ENCODE measurements at regions not wholly inside any gene's neighbourhood (a gene's known extent, or its start where the extent isn't known, plus 50 kb on each side); places are given as distances from the start of the nearest gene placed in this dataset.
"Not testable (repeated sequence)": the region's sequence is repeated elsewhere in the genome, so short reads cannot be mapped to it uniquely, and the experiment has no call there.

DNA sequence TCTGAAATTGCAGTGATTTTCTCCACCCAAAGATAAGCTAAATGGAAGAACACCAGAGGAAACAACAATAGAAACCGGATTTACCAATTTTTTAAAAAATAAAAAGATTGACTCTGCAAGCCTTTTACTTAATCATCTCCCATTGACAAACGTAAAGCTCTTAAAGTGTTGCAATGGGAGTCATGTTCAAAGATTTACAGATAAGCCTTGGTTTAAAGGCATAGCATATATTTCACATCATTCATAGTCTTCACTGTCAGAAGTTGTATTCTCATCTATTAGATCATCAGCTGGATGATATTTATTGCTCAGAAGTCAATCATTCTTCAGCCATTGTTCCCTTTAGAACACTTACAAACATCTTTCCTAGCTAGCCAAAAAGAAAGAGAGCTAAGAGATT is 397.6 kb downstream of the GBE1 start:
- DNase-seq: no peak

DNA sequence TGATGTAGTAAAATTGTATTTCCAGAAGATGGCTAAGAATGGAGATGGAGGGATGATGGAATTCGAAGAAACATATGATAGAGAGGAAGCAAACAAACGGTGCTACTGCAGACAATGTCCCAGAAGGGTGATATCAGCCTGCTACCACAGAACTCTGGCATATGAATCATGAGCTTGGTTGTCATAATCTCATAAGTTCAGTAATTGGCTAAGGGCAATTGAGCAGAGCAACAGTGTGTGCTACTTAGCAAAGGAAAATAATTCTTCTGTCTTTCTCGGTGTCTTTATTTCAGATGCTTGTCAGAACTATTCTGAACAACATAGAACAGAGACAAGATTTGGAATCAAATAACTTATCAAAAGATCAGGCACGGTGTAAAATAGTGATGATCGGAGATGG is 407.3 kb downstream of the GBE1 start:
- DNase-seq: no peak

DNA sequence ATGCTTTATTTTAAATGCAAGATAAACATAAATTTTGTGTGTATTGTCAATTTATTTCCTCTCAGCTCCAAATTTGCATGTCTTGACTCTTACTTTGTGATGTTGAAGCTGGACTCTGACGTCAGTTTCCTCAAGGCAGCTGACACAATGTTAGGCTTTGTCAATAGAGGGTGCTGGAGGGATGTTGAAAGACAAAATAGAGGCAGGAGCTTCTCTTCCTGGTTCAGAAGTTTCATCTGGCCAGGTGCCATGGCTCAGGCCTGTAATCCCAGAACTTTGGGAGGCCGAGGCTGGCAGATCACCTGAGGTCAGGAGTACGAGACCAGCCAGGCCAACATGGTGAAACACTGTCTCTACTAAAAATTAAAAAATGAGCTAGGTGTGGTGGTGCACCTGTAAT is 408.6 kb downstream of the GBE1 start:
- DNase-seq: peak; percentile 11

DNA sequence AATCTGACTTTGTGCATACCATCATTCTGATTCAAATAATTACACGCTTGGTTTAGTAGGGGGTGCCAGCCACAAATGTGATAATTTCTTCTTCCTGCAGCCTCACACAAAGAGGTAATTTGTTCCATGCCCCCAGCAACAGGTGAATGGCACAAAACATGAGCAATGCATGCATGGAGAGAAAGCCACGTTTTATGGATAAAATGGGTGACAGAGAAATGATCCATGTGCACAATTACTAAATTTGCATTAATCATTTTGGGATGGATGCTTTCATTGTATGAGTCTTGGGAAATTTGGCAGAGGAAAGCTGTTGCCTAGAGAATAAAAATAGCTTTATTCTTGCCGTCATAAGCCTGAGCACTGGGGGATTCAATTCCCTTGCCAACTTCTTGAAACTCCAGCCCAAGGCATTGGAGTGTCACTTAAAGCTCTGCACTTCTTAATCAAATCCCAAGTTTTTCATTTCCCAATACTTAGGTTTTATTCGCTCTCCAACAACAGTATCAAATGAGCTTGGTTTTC is 411.6 kb downstream of the GBE1 start:
- peak; percentile 51 for DNase-seq

DNA sequence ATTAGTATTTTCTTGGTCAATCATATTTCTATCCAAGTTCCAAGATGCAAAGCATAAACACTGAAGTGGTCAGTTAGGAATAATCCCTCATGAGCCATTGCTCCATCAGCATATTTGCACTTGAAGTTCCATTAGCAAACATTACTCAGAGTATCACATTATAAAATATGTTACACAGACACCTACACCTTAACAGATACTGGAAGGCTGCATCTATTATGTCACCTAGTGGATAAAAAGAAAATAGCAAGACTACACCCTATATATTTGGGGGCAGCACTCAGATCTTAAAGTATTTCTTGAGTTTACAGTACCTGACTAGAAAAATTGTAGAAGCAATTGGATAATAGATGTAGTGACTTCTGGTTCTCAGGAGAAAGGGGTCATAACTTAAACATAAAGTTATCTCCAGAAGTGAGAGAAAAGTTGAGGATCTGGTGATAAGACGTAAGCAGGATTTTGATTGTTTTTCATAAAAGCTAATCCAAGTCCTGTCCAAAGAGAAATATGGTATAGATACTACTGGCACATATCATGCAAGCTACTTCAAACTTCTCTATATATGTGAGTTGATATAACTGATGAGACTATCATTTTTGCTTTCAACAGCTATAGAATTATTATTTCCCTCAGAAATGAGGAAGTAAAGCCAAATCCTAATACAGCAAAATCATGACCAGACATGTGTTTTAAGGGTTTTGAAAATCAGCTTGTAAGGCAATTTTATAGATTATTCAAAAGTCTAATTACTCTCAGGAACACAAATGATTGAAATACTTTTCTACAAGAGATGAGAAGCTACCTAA is 422.2 kb downstream of the GBE1 start:
- no peak for DNase-seq

DNA sequence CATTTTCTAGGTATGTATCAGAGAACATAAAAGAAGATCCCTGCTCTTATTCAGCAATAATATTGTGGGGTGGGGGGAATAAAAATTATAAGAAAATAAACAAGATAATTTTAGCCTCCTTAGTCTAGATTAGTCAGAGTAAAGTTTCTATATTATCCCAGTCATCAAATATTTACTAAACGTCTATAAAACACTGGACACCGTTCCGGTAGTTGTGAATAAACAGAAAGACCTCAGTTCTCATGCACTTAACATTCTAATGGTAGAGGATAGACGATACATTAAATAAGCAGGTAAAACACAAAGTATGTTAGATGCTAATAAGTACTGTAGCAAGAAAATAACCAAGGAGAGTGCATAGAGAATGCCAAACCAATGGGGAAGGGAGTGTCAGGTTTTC is 425.0 kb downstream of the GBE1 start:
- no peak for DNase-seq

DNA sequence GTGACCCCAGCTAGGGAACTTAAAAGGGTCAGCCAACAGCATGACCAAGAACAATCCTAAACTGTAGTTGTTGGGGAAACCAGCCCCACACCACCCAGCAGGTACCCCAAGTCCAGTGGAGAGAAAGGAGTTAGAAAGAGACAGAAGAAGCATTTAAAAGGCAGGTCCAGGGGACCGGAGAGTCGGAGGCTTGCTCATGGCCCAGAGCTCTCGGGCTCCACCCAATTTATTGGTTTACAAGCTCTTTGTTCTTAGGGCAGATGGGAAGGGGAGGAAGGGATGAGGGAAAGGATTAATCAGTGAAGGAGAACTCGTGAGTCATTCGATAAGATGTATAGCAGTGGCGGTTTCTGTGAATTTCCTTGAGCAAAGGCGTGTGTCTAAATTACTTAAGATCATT is 431.6 kb downstream of the GBE1 start:
- DNase-seq: not testable (repeated sequence)

DNA sequence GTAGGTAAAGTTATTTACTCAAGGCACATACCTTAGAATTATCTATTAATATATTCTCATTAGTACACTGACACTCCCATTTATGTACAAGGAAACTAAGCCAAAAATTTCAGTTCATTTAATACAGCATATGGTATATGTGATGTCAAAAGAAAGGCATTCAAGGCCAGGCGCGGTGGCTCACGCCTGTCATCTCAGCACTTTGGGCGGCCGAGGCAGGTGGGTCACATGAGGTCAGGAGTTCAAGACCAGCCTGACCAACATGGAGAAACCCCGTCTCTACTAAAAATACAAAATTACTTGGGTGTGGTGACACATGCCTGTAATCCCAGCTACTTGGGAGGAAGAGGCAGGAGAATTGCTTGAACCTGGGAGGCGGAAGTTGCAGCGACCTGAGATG is 435.2 kb downstream of the GBE1 start:
- no peak for DNase-seq

DNA sequence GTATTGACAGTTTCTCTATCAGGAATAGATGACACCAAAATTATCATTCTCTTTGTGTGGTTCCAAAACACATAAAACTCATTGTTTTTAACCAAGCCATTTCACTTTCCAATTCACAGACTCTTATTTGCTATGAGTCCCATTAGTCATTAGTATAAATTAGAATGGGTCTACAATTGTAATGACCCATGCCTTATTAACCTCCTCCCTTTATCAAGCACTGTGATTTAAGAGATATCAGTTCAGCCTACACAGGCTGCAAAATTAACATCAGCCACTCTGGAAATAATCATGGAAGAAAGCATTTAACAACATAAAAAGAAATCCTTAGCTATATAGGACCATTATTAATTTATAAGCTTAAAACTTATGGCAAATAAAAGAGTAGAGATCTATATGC is 440.6 kb downstream of the GBE1 start:
- no peak for DNase-seq

DNA sequence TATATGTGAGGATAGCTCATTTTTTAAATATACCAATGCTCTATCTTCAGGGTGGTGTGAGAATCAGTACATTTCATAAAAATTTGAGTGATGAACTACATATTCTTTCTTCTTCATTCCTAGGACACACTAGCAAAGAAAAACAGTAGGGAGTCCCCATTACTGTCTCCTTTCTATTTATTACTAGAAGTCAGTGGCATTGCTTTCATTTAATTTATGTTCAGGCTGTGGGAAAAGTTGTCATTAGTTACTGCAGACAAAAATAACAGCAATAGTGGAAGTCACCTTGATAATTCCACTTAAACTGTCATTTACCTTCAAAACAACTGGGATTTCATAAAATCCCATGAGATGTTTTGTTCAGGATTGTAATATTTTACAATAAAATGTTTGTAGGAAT is 446.4 kb downstream of the GBE1 start:
- no peak for DNase-seq

DNA sequence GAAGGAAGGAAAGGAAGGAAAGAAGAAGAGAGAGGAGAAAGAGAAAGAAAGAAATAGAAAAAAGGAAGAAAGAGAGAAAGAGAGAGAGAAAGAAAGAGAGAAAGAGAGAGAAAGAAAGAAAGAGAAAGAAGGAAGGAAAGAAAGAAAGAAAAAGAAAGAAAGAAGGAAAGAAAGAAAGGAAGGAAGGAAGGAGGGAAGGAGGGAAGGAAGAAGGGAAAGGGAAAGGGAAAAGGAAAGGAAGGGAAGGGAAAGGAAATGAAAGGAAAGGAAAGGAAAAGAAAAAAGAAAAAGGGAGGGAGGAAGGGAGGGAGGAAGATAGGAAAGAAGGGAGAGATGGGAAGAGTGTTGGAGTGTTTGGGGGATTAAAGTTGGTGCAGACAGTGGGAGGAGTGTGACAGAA is 450.1 kb downstream of the GBE1 start:
- DNase-seq: no peak

DNA sequence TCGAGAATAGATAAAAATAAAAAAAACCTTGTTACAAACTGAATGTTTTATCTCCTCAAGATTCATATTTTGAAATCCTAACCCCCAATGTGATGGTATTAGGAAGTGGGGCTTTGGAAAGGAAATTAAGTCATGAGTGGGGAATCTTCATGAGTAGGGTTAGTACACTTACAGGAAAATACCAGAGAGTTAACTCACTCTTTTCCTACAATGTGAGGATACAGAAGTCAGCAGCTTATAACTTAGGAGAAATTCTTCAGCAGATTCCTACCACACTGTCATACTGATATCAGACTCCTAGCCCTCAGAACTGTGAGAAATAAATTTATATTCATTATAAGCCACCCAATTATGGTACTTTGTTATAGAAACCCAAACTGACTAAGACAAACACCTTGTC is 453.1 kb downstream of the GBE1 start:
- DNase-seq: no peak

DNA sequence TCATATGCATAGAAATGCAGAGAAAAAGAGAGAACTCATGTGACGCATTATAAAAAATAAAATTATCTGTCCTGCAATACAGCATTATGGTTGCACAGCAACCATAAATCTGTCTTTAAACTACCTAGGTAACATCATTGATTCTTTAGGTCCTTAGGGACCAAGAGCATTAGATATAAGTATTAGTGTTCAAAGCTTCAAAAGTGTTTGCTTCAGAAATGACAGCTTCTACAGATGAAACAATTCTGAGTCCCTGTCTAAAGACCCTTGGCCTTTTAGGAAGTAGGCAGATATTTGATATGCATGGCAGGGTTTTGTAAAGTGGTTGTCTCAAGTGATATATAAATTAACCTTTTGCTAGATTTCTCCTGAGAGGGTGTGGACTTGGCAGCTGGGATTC is 454.2 kb downstream of the GBE1 start:
- no peak for DNase-seq

DNA sequence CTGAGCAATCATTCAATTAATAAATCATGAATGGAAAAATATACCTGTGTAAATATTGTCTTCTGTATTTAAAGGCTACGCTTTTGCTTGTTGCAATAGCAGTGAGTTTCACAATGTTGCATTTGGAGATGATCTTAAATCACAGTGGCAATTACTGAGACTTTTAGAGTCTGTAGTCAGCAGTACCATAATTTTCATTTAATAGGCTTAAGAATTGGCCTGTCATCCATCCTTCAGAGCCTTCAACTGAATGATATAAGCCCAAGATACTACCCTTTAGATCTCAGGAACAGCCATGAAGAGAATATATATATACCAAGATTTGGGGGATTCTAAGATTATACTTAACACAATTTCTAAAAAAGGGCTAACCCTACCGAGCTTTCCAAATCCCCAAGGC is 458.1 kb downstream of the GBE1 start:
- no peak for DNase-seq

DNA sequence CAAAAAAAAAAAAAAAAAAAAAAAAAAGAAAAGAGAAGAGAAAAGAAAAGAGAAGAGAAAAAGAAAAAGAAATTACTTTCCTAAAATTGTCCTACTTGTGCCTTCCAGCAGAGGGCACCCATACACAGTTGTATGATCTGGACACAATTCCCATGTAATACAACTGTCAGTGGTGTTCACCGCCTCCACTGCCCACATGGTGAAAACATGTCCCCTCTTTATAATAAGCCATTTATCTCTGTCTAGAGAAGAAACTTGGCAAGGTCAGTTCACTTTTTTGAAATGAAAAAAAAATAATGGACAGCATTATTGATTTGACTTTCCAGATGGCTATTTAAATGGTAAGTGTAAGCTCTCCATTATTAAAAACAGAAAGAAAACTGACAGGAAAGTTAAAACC is 459.4 kb downstream of the GBE1 start:
- DNase-seq: peak; percentile 55

DNA sequence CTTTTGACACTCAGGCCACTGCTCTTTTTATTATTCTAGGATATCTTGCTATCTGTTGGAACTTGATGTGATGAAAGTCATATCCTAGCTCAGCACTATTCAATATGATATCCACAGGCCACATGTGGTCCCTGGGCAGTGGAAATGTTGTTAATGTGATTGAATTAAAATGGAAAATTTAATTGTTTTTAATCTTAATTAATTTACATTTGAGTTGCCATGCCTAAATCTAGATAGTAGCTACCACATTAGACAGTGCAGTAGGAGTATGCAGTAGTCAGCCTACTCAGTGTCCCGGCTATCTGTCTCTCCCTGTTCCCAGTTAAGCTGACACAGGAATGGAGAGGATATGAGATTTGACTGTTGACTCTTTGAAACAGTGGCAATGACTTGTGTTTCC is 460.2 kb downstream of the GBE1 start:
- DNase-seq: no peak

DNA sequence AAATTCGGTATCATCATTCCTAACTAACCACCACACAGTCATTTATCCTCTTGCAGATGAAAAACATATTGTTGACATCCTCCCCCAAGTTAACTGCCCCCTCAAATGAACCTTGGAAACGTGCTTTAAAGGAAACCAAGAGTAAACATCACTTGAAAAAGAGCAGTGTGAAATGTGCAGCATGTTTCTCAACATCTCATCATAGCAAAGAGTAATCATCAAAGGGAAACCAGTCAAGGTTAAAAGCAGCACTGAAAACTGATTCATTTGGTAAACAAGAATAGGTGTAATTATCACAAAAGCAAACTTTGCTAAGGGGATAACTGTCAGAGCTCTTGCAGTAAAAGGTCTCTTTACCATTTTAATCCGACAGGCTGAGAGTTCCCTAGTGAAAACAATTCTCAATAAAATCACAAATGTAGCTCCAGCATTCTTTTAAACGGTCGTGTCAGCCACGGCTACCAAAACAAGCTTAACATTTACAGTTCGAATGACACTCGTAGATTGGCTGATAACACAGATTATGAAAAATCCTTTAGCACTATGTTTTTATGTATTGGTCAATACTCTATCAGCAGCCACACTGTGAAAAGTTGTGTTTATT is 461.0 kb downstream of the GBE1 start:
- DNase-seq: no peak

DNA sequence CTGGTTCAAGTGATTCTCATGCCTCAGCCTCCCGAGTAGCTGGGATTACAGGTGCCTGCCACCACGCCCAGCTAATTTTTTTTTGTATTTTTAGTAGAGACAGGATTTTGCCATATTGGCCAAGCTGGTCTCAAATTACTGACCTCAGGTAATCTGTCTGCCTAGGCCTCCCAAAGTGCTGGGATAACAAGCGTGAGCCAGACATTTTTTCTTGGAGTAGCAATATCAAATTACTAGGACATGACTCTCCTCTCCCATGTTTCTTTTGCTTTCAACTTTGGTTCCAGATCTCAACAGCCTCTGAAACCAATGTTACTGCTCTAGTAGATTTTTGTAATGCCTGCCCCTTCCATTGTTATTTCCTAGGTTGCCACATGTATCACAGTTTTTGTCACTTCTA is 462.0 kb downstream of the GBE1 start:
- no peak for DNase-seq

DNA sequence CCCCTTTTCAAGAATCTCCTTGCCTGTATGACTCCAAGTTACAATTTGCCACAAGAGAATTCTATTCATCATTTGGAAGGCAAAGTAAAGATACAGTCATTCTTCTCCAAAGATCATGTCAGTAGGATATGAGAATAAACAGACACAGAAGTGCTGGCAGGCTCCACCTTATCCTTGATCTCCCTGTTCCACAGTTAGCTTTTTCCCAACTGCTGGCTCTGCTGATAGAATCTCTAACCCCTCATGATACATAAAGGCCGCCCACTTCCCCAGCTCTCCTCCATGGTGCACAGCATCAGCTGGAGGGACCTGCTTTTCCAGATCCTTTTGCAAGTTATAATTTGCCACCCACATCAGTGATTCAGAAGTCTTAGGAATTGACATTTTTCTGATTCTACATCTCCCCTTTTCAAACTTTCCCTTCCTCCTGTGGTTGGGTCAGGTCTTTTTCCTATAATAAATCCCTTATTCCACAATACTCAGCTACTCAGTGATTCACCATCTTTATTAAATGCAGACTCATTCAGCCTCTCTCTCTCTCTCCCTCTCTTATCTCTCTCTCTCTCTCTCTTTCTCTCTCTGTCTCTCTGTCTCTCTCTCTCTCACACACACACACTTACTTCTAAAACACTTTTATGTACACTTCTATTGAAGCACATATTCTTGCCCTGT is 465.4 kb downstream of the GBE1 start:
- DNase-seq: no peak

DNA sequence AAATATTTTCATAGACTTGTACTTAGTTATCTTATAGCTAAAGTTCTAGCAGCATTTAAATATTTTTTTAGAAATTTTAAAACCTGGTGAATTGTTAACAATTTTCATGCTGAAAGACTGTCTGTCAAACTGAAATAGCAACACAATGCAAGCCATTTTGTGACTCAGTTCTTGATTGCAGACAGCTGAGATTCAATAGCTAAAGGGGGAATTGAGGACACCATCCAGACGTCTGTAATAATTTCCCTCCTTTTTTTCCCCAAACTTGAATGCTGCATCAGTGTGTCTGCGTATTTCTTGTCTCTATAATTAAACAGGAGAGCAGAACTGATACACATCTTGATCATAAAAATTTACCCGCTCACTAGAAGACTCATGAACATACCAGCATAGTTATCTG is 468.3 kb downstream of the GBE1 start:
- no peak for DNase-seq

DNA sequence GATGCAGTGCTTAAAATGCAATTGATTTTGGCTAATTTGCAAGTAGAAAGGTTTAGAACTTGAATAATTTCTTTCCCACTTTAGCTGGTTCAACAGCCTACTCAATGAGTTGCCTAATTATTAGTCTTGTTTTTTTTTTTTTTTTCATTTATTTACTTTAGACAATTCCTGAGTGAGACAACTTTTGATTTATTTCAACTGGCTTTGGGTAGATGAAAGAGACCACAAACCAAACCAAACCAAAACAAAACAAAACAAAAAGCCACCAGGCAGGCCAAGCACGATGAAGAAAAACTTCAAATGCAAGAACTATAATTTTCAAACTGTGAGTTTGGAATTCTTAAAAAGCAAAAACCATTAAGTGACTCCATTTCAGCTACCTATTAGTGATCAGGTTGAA is 469.9 kb downstream of the GBE1 start:
- no peak for DNase-seq

DNA sequence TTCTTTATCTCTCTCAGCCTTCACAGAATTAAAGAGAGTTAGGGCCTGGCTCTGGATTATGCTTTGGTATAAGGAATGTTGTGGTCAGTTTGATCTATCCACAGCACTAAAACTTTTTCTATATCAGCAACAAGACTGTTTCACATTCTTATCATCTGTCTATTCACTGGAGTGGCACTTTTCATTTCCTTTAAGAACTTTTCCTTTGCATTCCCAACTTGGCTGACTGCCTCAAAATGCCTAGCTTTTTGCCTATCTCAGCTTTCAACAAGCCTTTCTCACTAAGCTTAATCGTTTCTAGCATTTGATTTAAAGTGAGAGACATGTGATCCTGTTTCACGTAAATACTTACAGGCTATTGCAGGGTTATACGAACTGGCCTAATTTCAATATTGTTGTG is 471.8 kb downstream of the GBE1 start:
- no peak for DNase-seq

DNA sequence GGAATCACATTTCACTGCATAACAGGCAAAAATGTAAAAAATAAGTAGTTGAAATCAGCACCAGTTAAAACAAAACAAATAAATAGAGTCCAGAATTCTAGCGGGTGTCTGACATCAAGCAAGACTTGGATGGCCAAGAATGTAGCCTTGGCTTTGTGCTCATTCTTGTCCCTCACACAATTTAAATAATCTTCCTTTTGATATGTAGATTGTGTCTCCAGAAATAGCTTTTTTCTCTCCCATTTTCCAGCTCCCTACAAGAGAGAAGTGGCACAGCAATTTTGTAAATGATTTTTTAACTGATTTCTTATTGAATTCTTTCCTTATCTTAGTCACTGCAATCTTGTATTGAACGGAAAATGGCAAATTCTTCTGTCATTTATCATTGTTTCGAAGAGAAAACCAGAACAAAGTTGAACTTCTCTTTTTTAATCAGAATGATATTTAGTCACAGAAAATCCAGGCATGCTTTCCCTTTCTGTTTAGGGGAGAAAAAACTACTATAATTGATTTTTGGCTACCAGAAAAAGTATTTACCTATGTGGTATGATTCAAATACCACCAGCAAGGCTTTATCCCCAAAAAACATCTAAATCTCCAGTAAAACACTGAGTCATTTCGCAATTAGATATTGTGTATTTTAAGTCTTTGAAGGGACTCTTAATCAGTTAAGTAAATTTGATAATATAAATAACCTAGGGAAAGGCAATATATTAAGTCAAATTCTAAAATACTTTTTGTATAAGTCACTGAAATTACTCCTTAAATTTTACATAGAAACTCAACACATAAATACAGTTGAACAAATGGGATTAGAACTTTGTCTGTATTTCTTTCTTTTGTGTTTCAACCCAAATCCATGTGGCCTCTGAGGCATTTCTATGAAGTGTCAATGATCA is 481.7 kb downstream of the GBE1 start:
- no peak for DNase-seq

Data from NCI-H446 treated with DMSO at 0.1 percent for 48 hours (cell line).